DND-41 (cell line): ENCODE measurements at regions not wholly inside any gene's neighbourhood (a gene's known extent, or its start where the extent isn't known, plus 50 kb on each side); places are given as distances from the start of the nearest gene placed in this dataset.
"Not testable (repeated sequence)": the region's sequence is repeated elsewhere in the genome, so short reads cannot be mapped to it uniquely, and the experiment has no call there.

ENCODE experiments used
- ATAC-seq: fragments of 200-7000 bp; cut with Tn5 transposase; 3 replicates; pipeline ENCODE4 v1.9.1; 2021; ENCODE audit warnings: low read depth; ENCODE audit not compliant: insufficient read depth
- DNase-seq: peaks from one replicate; pipeline ENCODE4 v3.0.0-alpha.2; 2020
- H2AFZ ChIP-seq: 2 replicates; pipeline ENCODE4 v1.6.0; 2012; ENCODE audit warnings: low read depth, low read length
- H3K27ac ChIP-seq: 2 replicates; pipeline ENCODE4 v1.5.1; 2012; ENCODE audit warnings: low read length, inconsistent platforms
- H3K27me3 ChIP-seq: fragments of 200-600 bp; sonication (generic); 2 replicates; pipeline ENCODE4 v1.6.0; 2012; ENCODE audit warnings: low read length, mild to moderate bottlenecking, inconsistent platforms; ENCODE audit not compliant: insufficient read depth, poor library complexity
- H3K36me3 ChIP-seq: 2 replicates; pipeline ENCODE4 v1.5.1; 2012; ENCODE audit warnings: low read length, inconsistent platforms; ENCODE audit not compliant: insufficient read depth
- H3K4me1 ChIP-seq: 2 replicates; pipeline ENCODE4 v1.5.1; 2012; ENCODE audit warnings: mild to moderate bottlenecking, low read length; ENCODE audit not compliant: insufficient read depth
- H3K4me2 ChIP-seq: 2 replicates; pipeline ENCODE4 v1.6.0; 2012; ENCODE audit warnings: mild to moderate bottlenecking, moderate library complexity, low read length, inconsistent platforms; ENCODE audit not compliant: insufficient read depth
- H3K4me3 ChIP-seq, 2 experiments: fragments of 200-600 bp in 1 of 2; shearing (Covaris generic) in 1 of 2; 2 replicates each; pipeline ENCODE4 v1.5.1; 2012 to 2016; ENCODE audit warnings: inconsistent platforms in 2 of 2, low read length in 2 of 2, mild to moderate bottlenecking in 2 of 2, low read depth in 1 of 2, moderate library complexity in 1 of 2
- H3K79me2 ChIP-seq: 2 replicates; pipeline ENCODE4 v1.6.0; 2012; ENCODE audit warnings: low read length, inconsistent platforms; ENCODE audit not compliant: insufficient read depth
- H3K9ac ChIP-seq: 2 replicates; pipeline ENCODE4 v1.6.0; 2012; ENCODE audit warnings: low read depth, mild to moderate bottlenecking, inconsistent platforms, low read length, moderate library complexity
- H3K9me3 ChIP-seq: 2 replicates; pipeline ENCODE4 v1.5.1; 2012; ENCODE audit warnings: low read length, moderate library complexity, mild to moderate bottlenecking, inconsistent platforms; ENCODE audit not compliant: insufficient read depth, severe bottlenecking
- H4K20me1 ChIP-seq: 2 replicates; pipeline ENCODE4 v1.6.0; 2012; ENCODE audit warnings: low read length; ENCODE audit not compliant: insufficient read depth
- EZH2 ChIP-seq: IDR thresholded peaks from 3 replicates; pipeline ENCODE4 v1.6.1; 2012; ENCODE audit warnings: borderline replicate concordance, low read depth, mild to moderate bottlenecking, moderate library complexity, low read length, inconsistent platforms; ENCODE audit not compliant: severe bottlenecking
- TF ChIP-seq, protein P1 (sequence below): IDR thresholded peaks from 2 replicates; pipeline ENCODE4 v1.5.1; 2012; ENCODE audit warnings: borderline replicate concordance, low read length, moderate library complexity, mild to moderate bottlenecking; ENCODE audit not compliant: poor library complexity, severe bottlenecking; ENCODE audit errors: extremely low read depth

DNA sequence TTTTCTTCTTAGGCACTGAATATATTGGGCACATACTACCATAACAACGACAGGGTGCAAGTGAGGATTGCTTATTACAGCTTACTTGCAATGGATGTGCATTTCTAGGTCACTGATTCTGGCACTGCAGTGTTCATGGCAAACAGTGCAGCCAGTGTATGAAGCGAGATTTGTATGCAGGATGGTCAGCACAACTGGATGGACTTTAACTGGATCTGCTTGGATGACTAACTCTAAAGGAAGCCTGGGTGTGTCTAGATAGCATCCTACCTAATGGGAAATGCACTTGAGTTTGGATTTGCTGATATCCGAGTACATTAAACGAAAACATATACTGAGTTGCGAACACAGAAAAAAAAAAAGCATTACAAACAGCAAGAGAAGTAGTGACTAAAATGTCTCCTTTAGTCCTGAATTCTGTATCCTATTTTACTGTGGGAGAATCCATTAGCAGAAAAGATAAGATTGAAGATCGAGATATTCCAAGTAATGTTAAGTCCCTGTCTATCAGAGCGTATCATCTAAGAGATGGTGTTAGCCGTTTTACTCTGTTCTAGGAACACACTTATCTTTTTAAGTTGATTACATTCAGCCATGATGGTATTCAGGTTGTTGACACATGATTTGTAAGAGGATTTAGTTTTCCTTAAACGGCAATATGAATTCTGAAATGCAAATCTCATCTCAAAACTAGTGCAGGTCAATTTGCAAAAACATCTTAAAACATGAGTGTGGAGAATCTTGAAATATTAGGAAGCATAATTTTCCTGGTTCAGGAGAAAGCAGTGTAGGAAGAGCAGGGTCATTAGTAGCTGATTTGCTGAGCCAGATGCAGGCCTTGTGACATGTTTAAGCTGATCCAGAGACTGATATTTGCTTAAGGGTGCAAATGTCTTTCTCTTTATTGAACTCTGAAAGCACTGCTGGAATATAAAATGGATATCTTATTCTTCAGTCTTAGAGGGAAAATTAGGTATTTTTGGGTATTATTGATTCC lies 142.6 kb upstream of the CPHXL start:
- TF ChIP-seq, protein P1, sequence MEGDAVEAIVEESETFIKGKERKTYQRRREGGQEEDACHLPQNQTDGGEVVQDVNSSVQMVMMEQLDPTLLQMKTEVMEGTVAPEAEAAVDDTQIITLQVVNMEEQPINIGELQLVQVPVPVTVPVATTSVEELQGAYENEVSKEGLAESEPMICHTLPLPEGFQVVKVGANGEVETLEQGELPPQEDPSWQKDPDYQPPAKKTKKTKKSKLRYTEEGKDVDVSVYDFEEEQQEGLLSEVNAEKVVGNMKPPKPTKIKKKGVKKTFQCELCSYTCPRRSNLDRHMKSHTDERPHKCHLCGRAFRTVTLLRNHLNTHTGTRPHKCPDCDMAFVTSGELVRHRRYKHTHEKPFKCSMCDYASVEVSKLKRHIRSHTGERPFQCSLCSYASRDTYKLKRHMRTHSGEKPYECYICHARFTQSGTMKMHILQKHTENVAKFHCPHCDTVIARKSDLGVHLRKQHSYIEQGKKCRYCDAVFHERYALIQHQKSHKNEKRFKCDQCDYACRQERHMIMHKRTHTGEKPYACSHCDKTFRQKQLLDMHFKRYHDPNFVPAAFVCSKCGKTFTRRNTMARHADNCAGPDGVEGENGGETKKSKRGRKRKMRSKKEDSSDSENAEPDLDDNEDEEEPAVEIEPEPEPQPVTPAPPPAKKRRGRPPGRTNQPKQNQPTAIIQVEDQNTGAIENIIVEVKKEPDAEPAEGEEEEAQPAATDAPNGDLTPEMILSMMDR = no peak
- no peak for TF ChIP-seq EZH2
- DNase-seq (no peak), ATAC-seq (no peak)
- Histone ChIP-seq H3K4me1 (no peaks in the 10 kb centered on the region), H3K4me2 (no peak overlapping the region), H3K9me3 (no peaks in the 10 kb centered on the region), H3K27me3 (peaks cover 5% of the 10 kb centered on the region), H3K4me3 (no peak overlapping the region), H3K36me3 (no peaks in the 10 kb centered on the region), H4K20me1 (no peaks in the 10 kb centered on the region), H3K79me2 (no peaks in the 10 kb centered on the region), H3K27ac (no peak overlapping the region), H3K9ac (no peak overlapping the region), H2AFZ (no peak overlapping the region)

DNA sequence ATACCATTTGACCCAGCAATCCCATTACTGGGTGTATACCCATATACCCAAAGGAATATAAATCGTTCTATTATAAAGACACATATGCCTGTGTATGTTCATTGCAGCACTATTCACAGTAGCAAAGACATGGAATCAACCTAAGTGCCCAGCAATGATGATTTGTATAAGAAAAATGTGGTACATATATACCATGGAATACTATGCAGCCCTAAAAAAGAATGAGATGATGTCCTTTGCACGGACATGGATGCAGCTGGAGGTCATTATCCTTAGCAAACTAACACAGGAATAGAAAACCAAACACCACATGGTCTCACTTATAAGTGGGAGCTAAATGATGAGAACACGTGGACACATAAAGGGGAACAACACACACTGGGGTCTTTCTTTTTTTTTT lies 155.0 kb upstream of the CPHXL start:
- H3K36me3 ChIP-seq, H3K79me2 ChIP-seq, DNase-seq, H3K4me1 ChIP-seq, H3K27ac ChIP-seq, H3K4me3 ChIP-seq, H3K4me2 ChIP-seq, H3K27me3 ChIP-seq, H3K9ac ChIP-seq, H3K9me3 ChIP-seq, ATAC-seq, H2AFZ ChIP-seq, H4K20me1 ChIP-seq: not testable (repeated sequence)

DNA sequence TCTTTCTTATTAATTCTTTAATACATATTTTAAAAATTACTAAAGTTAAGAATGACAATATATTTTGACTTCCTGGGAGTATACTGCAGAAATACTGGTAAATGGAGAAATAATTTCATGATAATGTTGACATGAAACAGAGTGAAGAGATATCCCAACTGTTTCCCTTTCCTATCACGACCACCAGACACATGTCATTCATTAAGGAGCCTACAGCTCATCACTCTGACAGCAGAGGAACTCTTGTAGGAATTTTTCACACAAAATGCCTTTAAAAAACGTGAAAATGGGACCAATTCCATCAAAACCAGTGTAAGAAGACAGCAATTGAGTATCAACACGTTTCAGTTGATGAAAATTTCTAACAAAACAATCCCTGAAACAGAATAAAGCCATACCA lies 172.9 kb upstream of the CPHXL start:
- DNase-seq = no peak
- Histone ChIP-seq H3K36me3 (no peaks in the 10 kb centered on the region), H3K27me3 (no peaks in the 10 kb centered on the region), H3K79me2 (no peaks in the 10 kb centered on the region), H3K9ac (no peak overlapping the region), H4K20me1 (no peaks in the 10 kb centered on the region), H3K9me3 (no peaks in the 10 kb centered on the region), H3K27ac (no peak overlapping the region), H2AFZ (no peak overlapping the region), H3K4me1 (no peaks in the 10 kb centered on the region), H3K4me2 (no peak overlapping the region), H3K4me3 (no peak overlapping the region)
- ATAC-seq = no peak
- TF ChIP-seq, protein P1 = no peak
- no peak for TF ChIP-seq EZH2

DNA sequence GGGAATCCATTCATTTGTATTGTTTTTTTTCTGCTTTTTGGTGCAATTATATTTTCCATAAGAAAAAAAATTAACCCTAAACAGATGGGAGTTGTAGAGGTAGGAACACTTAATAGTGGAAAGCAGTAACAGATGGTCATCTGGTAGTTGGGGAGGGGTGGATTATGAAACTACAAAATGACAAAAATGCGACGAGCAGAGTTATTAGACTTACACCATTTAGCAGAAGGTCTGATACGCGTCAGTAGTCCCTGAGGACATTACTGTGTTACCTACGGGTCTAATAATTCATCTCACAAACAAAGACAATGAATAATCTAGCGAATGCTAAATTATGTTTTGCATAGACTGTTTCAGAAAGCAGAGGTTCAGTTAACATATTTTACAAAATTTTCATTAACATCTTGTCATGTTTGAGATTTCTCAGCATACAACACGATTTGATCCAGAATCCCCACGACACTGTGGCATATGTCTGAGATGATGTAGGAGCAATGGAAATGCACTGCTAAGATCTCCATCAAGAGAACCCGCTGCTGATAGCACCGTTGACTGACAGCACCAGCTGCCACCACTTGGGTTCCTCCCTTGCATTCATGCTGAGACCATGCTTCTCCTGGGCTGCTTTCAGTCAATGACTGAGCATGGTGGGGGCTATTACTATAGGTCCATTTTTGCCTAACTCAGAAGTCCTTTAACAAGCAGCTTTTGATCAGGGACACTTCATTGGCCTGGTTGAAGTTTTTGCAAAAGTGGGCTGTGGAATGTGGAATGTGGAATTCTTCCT lies 182.2 kb upstream of the CPHXL start:
- Histone ChIP-seq H3K4me3 (no peak overlapping the region), H3K27me3 (peaks cover 5% of the 10 kb centered on the region), H3K9ac (no peak overlapping the region), H4K20me1 (no peaks in the 10 kb centered on the region), H3K4me1 (no peaks in the 10 kb centered on the region), H3K4me2 (no peak overlapping the region), H3K27ac (no peak overlapping the region), H3K79me2 (no peaks in the 10 kb centered on the region), H2AFZ (no peak overlapping the region), H3K9me3 (no peaks in the 10 kb centered on the region), H3K36me3 (no peaks in the 10 kb centered on the region)
- DNase-seq (no peak), ATAC-seq (no peak)
- TF ChIP-seq EZH2 = no peak
- TF ChIP-seq, protein P1 = no peak
